GM18505 (cell line): ENCODE measurements at regions not wholly inside any gene's neighbourhood (a gene's known extent, or its start where the extent isn't known, plus 50 kb on each side); places are given as distances from the start of the nearest gene placed in this dataset.
"Not testable (repeated sequence)": the region's sequence is repeated elsewhere in the genome, so short reads cannot be mapped to it uniquely, and the experiment has no call there.

ENCODE experiments used
- ATAC-seq: cut with Tn5 transposase; IDR thresholded peaks from one replicate; pipeline ENCODE4 v1.9.1; 2021; ENCODE audit not compliant: unreplicated experiment
- POLR2A ChIP-seq: IDR thresholded peaks from 4 replicates; pipeline ENCODE4 v1.6.1; 2011; ENCODE audit warnings: borderline replicate concordance; ENCODE audit not compliant: insufficient read depth, insufficient read length; ENCODE audit errors: extremely low read depth

DNA sequence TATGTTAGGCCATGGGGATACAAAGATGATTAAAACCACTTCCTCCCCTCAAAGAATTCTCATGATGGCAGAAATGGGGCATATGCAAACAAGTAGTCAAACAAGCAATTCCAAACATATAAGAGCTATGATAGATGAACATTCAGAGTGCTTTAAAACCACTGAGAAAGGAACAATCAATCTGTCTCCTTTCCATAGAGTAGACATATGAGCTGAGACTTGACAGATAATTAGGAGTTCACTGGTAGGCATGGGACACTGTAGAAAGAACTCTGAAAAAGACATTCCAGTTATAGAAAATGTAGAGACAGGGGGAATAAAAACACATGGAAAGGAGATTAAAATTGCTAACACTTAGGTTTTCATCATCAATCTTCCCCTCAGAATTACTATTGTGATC lies 372.8 kb downstream of the KLHL4 start:
- no peak for TF ChIP-seq POLR2A
- no peak for ATAC-seq

DNA sequence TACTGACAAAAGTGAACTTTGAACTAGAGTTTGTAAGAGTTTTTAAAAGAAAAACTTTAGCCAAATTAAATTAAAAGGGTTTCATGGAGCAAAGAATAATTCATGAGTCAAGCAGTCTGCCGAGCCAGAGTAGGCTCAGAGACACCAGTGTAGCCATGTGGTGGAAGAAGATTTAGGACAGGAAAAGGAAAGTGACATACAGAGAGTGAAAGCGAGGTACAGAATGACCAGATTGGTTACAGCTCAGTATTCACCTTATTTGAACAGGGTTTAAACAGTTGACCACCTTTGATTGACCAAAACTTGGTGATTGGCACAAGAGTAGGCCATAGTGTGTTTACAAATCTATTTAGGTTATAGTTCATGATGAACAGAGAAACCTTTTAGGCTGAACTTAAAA lies 377.8 kb downstream of the KLHL4 start:
- ATAC-seq = no peak
- no peak for TF ChIP-seq POLR2A

DNA sequence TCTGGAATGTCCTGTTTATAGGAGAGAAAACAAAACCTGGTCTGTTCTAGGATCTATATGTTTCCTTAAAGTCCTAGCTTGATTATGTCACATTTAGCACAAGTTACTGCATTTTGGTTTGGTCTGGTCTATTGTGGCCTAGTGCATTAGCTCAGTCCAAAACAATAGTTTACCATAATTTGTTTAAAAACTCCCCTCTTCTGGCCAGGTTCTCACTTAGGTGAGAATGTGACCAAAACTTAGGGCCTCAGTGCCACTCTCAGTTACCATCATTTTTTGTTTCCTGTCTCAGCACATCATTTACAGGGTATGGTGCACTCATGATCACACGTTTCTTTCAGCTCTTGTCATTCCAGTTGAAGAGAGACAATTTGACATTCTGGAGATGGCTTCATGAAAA lies 378.5 kb downstream of the KLHL4 start:
- no peak for TF ChIP-seq POLR2A
- no peak for ATAC-seq

DNA sequence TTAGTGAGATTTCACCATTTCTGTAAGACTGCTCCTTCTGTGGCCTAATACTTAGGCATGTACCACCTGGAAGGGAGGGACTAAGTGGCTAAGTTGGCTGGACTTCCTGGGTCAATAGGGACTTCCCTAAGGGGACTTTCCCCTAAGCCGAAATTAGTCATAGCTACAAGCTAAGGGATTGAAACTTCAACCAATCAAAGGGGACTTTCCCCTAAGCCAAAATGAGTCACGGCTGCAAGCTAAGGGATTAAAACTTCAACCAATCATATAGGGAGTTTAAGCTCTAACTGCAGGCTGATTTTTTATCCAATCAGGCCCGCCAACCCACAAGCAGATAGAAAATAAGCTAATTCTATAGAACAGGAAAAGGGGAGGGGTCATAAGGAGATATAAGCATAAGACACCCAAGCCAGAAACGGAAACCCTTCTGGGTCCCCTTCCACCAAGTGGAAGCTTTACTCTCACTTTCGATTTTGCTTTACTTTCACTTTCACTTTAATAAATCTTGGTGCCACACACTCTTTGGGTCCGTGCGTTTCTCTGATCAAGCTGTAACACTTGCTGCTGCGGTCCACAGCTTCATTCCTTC lies 382.8 kb downstream of the KLHL4 start:
- ATAC-seq = peak; percentile 74

DNA sequence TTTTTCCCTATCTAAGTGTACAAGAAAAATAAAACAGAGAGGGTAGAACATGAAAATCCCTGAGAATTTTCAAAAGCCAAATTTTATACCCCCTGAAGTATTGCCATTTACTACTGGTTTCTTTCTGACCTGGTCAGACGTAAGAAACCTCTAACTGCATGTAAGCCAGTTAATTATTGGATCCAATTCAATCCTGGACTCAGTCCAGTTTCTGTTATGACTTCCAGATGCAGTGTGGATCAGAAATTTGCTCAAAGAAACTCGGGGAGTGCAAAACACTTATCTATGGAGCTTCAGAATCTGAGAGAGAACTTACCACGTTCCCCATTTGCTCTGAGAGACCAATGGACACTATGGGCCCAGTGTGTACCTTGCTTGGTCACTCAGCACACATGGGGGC lies 383.5 kb downstream of the KLHL4 start:
- no peak for TF ChIP-seq POLR2A
- ATAC-seq = no peak

More for the DNA sequence above, 382.8 kb downstream of the KLHL4 start:
- TF ChIP-seq POLR2A = no peak

DNA sequence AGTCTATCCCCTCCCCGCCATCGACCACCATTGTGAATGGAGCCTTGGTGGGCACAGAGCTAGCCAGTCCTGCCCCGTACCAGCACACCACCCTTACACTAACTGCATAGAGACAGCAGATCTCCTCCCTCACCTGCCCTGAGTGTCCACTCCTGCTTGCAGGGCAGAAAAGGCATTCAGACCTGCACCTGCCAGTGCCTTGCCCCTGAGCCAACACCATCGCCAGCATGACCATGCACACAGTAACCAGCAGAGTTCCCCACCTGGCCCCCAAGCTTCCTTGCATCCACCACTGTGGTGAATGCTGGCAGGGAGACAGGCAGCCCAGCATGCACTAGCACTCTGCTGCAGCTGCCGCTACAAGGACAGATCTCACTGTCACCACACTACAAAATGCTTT lies 397.1 kb downstream of the KLHL4 start:
- no peak for TF ChIP-seq POLR2A
- ATAC-seq = no peak

DNA sequence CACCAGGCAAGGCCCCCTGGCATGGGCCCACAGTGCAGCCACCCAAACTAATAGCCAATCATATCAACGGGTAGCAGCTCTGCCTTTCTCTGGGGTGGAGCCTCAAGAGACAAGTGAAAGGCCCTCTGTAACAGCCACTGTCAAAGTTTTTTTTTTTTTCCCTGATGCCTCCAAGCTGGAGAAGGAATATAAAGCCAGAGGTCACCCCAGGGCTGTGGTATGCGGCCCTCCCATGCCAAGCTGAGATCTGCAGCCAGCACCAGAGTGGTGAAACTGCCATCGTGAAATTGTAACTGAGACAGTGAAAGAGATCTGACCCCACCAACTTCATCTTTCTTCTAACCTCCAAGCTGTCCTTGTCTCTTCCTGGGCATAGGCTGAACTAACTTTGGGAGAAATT lies 407.0 kb downstream of the KLHL4 start:
- no peak for ATAC-seq
- no peak for TF ChIP-seq POLR2A

DNA sequence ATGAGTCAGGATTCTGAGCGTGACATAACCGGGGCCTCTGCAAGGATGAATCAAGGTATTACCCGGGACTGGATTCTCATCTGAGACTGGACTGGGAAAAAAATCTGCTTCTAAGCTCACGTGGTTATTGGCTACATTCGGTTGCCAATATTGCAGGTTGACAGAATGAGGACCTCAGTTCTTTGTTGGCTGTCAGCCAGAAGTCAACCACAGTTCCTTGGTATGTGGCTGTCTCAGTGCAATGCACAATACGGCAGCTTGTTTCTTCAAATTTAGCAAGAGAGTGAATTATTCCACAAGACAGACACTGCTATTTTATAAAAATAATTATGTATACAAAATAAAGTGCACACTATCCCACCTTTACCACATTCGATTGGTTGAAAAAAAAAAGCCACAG lies 424.2 kb downstream of the KLHL4 start:
- ATAC-seq = no peak

DNA sequence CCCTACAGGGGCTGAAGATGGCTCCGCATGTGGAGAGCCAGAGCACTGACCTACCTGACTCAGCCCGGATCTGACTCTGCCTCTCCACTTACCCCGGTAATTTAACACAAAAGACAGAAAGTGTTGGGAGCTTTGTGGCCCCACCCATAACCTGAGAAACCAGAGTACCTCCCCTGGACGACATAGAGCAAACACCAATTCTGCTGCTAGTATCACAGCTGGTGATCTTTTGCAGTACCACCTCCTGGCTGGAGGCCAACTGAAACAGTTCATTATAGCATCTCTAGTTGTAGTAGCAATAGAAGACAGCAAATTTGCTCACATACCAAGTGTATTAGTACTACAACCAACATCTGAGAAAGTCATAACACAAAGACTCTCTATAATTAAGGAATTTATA lies 443.9 kb downstream of the KLHL4 start:
- ATAC-seq = no peak
- no peak for TF ChIP-seq POLR2A

More for the DNA sequence above, 424.2 kb downstream of the KLHL4 start:
- TF ChIP-seq POLR2A = no peak

DNA sequence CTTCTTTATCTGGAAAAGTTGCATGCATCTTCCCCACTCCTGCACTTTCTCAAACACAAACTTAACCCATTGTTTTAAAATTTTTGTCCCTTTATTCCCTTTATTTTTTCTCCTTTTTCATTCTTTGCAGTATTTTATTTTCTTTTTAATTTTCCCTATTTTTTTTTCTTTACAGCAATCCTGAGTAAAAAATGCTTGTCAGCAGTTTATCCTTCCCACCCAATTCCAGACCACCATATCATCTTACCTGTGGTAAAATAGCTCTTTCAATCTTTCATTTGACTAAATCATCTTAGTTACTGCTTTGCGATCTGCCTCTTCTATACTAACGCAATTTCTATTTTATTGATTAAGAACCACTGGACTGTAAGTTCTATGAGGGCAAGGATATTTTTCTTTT lies 450.5 kb downstream of the KLHL4 start:
- TF ChIP-seq POLR2A = no peak
- no peak for ATAC-seq

DNA sequence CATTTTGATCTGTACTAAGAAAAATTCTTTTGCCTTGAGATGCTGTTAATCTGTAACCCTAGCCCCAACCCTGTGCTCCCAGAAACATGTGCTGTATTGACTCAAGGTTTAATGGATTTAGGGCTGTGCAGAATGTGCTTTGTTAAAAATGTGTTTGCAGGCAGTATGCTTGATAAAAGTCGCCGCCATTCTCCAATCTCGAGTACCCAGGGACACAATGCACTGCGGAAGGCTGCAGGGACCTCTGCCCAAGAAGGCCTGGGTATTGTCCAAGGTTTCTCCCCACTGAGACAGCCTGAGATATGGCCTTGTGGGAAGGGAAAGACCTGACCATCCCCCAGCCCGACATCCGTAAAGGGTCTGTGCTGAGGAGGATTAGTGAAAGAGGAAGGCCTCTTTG lies 454.5 kb downstream of the KLHL4 start:
- not testable (repeated sequence) for ATAC-seq

DNA sequence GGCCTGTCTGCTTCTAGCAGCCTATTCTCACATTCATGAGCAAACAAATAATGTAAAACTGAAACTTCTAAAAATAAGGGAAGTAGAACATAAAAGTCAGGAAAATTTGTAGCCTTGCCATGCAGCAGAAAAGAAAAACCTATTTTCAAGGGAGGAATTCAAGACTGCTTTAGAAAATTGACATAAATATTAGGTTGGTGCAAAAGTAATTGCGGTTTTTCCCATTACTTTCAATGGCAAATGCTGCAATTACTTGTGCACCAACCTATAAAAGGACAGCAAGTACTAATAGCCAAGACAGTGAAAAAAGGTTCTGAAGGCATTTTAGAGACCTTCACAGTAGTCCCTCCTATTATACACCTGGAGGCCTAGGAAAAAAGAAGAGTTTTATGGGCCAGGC lies 457.8 kb downstream of the KLHL4 start:
- no peak for ATAC-seq
- no peak for TF ChIP-seq POLR2A

DNA sequence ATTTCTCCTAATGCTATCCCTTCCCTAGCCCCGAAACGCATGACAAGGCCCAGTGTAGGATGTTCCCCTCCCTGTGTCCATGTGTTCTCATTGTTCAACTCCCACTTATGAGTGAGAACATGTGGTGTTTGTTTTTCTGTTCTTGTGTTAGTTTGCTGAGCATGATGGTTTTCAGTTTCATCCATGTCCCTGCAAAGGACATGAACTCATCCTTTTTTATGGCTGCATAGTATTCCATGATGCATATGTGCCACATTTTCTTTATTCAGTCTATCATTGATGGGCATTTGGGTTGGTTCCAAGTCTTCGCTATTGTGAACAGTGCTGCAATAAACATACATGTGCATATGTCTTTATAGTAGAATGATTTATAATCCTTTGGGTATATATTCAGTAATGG lies 490.3 kb downstream of the KLHL4 start:
- ATAC-seq = not testable (repeated sequence)

DNA sequence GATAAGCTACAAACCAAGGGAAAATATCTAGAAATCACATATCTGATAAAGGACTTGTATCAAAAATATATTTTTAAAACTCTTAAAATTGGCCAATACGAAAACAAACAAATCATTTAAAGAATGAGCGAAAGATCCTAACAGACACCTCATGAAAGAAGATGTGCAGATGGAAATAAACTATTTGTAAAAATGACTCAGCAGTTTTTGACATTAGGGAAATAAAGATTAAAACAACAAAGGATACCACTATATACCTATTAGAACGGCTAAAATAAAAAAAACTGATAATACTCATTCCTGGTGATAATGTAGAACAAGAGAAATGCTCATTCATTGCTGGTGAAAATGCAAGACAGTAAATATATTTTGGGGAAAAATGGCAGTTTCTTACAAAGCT lies 506.4 kb downstream of the KLHL4 start:
- no peak for ATAC-seq
- no peak for TF ChIP-seq POLR2A

DNA sequence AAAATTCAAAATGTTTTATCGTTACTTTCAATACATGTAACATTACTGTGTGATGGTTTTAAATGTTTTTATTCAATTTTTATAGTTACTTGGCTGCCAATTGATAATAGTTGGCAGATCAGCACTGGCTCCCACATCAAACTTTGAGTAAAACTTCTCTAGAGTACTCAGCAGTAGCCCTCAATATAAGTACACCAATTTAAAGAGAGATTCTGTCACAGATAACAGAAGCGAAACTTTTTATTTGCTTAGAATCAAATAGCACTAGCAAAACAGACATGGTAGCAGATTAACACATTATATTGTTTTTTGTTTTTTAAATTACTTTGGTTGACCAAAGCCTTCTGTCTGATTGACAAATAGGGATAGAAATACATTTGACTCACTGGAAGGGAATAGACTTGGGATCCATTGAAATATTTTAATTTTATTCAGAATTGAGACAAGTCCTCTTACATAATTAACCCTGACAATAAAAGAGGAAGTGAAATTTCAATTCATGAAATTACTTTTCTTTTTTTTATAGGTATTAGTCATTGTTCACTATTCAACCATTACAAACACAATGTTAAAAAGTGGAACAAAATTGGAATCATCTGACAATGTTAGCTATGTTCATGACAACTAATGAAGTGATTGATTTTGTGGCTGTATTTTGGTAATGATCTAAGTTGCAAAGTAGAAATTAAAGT lies 554.9 kb downstream of the KLHL4 start:
- no peak for TF ChIP-seq POLR2A
- ATAC-seq = no peak
